Testis (tissue), 2 donors: ENCODE measurements at regions not wholly inside any gene's neighbourhood (a gene's known extent, or its start where the extent isn't known, plus 50 kb on each side); places are given as distances from the start of the nearest gene placed in this dataset.

Source experiments
- DNase-seq: peaks from one replicate; pipeline ENCODE4 v3.0.0-alpha.2; 2019
- H3K27ac ChIP-seq, 2 donors: fragments of 200-600 bp; sonication (generic); one replicate each; pipeline ENCODE4 v1.5.1; 2019
- H3K27me3 ChIP-seq: fragments of 200-600 bp; sonication (generic); one replicate; pipeline ENCODE4 v1.5.1; 2019
- H3K36me3 ChIP-seq: fragments of 200-600 bp; sonication (generic); one replicate; pipeline ENCODE4 v1.5.1; 2017; ENCODE audit warnings: low read depth; ENCODE audit errors: missing control alignments
- H3K4me1 ChIP-seq: fragments of 200-600 bp; sonication (generic); one replicate; pipeline ENCODE4 v1.5.1; 2019
- H3K4me3 ChIP-seq, 2 donors: fragments of 200-600 bp; sonication (generic); one replicate each; pipeline ENCODE4 v1.5.1; 2017 to 2019
- H3K9me3 ChIP-seq: fragments of 200-600 bp; sonication (generic); one replicate; pipeline ENCODE4 v1.5.1; 2017
- CTCF ChIP-seq, 3 experiments: fragments of 450-650 bp in 2 of 3; fragments of 200-600 bp in 1 of 3; sonication (generic) in 1 of 3; IDR thresholded peaks; one replicate each; pipeline ENCODE4 v1.5.1; 2016 to 2019; ENCODE audit warnings: antibody characterized with exemption in 3 of 3, mild to moderate bottlenecking in 2 of 3, moderate library complexity in 1 of 3
- POLR2A ChIP-seq: fragments of 450-650 bp; IDR thresholded peaks from one replicate; pipeline ENCODE4 v1.6.1; 2017; ENCODE audit warnings: antibody characterized with exemption, mild to moderate bottlenecking, moderate library complexity
- WGBS, 2 donors: methylation state at CpG; one replicate each; pipeline ENCODE4 v1.1.5; 2018; 5-methylcytosine and 5-hydroxymethylcytosine counted together
- intact Hi-C: fragments of 100-400 bp; cut with DNase I; formaldehyde crosslinking; loops from one replicate; pipeline ENCODE4 v1.15.1; 2023; ENCODE audit warnings: low total_unique reads

- WGBS, 2 donors: 53 to 73% methylated on average over 4 of the region's 4 CpGs
- intact Hi-C loops: no loop called here
- Histone ChIP-seq H3K4me1 (no peaks in the 10 kb centered on the region), H3K9me3 (no peaks in the 10 kb centered on the region), H3K27ac (no peak overlapping the region), H3K4me3 (no peak overlapping the region), H3K36me3 (no peaks in the 10 kb centered on the region), H3K27me3 (no peaks in the 10 kb centered on the region)
- TF ChIP-seq CTCF (IDR thresholded peaks at IDR 0.05) (no peak), POLR2A (no peak)
- no peak for DNase-seq
Observed at GRCh38 chr20:60573003-60573680, 614.9 kb downstream of the CDH26 start.

GRCh38 chr20:60576236-60576635 lies 618.0 kb downstream of the CDH26 start:
- Histone ChIP-seq H3K4me3 (no peak overlapping the region), H3K9me3 (no peaks in the 10 kb centered on the region), H3K27me3 (no peaks in the 10 kb centered on the region), H3K36me3 (no peaks in the 10 kb centered on the region), H3K4me1 (no peaks in the 10 kb centered on the region), H3K27ac (no peak overlapping the region)
- no peak for DNase-seq
- 85 to 91% methylated on average over 2 of the region's 2 CpGs for WGBS, 2 donors
- no peak for TF ChIP-seq CTCF (IDR thresholded peaks at IDR 0.05)
- no peak for TF ChIP-seq POLR2A
- intact Hi-C loops: no loop called here

- Histone ChIP-seq H3K27ac (no peak overlapping the region), H3K4me3 (no peak overlapping the region), H3K4me1 (no peaks in the 10 kb centered on the region), H3K36me3 (no peaks in the 10 kb centered on the region), H3K9me3 (no peaks in the 10 kb centered on the region), H3K27me3 (no peaks in the 10 kb centered on the region)
- DNase-seq: no peak
- WGBS, 2 donors: 84 to 93% methylated on average over 4 of the region's 4 CpGs
- TF ChIP-seq POLR2A (no peak), CTCF (IDR thresholded peaks at IDR 0.05) (no peak)
- intact Hi-C loops: no loop called here
Observed at GRCh38 chr20:60579941-60580515, 621.8 kb downstream of the CDH26 start.

GRCh38 chr20:60581606-60582115 lies 623.4 kb downstream of the CDH26 start:
- DNase-seq: no peak
- Histone ChIP-seq H3K9me3 (no peaks in the 10 kb centered on the region), H3K4me1 (no peaks in the 10 kb centered on the region), H3K36me3 (no peaks in the 10 kb centered on the region), H3K4me3 (no peak overlapping the region), H3K27me3 (no peaks in the 10 kb centered on the region), H3K27ac (no peak overlapping the region)
- TF ChIP-seq POLR2A: no peak
- no peak for TF ChIP-seq CTCF (IDR thresholded peaks at IDR 0.05)
- 87 to 89% methylated on average over 4 of the region's 4 CpGs for WGBS, 2 donors
- intact Hi-C loops: no loop called here

GRCh38 chr20:60583741-60584140 lies 625.5 kb downstream of the CDH26 start:
- Histone ChIP-seq H3K9me3 (no peaks in the 10 kb centered on the region), H3K4me1 (no peaks in the 10 kb centered on the region), H3K4me3 (no peak overlapping the region), H3K27ac (no peak overlapping the region), H3K36me3 (no peaks in the 10 kb centered on the region), H3K27me3 (no peaks in the 10 kb centered on the region)
- WGBS, 2 donors: 81 to 94% methylated on average over 2 of the region's 2 CpGs
- no peak for DNase-seq
- TF ChIP-seq CTCF (IDR thresholded peaks at IDR 0.05) (no peak), POLR2A (no peak)
- intact Hi-C loops: no loop called here
